ENCODE measurements at regions not wholly inside any gene's neighbourhood (a gene's known extent, or its start where the extent isn't known, plus 50 kb on each side); places are given as distances from the start of the nearest gene placed in this dataset.

DNA sequence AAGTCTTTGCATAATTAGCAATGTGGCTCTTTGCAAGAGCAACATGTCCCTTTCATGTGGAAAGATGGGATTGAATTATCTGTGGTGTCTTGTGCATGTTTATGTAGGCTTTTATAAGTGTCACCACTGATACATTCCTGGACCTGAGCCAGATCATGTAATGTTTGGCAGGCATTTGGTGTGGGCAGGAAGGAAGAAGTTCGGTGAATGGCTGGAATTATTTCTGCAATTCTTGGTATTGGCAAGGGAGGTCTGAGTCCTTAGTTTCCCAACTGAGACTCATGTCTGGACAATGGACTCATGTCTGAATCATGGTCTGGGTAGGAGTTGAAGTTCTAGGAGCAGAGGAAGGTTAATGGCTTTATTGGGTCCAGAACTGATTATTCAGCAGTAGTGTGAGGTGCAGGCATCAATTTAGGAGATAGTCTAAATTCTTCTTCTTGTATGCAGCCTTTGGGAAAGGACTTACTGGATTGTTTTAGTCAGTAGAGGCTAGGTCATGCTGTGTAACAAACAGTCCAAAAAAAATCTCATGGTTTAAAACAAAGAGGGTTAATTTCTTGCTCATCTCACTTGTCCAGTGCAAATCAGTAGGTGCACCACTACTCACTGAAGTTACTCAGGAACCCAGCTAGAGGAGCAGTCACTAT lies 186.5 kb upstream of the LHX5 start:
- DNase-seq (ENCODE audit: low spot score): no peak

DNA sequence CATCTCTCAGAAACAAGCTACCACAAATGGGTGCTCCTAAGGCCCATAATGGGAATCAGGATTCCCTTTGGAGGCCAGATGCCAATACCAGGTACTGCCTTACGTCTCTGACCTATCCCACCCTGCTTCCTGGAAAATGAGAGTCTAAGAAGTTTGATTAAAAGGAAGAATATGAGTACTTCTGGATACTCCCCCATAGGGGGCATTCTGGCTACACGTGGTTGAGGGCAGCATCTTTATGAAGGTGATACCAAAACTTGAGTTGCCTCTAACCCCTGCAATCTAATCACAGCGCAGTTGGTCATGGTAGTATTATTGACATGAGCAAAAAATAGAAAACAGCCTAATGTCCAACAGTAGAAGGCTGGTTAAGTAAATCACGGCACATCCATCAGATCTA lies 184.2 kb upstream of the LHX5 start:
- no peak for DNase-seq (ENCODE audit: low spot score)

DNA sequence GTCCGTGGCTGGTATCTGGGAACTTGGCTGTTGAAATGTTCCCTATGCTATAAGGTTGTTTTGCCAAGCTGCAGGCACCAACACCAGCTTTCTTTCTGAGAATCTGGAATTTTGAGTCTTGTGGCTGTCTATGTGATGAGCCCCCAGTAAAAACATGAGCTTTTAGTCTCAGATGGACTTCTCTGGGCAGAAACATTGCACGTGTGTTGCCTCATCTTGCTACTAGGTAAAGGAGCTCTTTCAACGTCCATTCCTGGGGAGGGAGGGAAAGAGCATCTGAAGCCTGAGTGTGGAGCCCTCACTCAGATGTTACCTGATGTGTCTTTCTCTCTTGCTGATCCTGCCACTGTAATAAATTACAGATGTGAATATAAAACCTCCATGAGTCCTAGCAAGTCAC lies 183.8 kb upstream of the LHX5 start:
- DNase-seq (ENCODE audit: low spot score): no peak

DNA sequence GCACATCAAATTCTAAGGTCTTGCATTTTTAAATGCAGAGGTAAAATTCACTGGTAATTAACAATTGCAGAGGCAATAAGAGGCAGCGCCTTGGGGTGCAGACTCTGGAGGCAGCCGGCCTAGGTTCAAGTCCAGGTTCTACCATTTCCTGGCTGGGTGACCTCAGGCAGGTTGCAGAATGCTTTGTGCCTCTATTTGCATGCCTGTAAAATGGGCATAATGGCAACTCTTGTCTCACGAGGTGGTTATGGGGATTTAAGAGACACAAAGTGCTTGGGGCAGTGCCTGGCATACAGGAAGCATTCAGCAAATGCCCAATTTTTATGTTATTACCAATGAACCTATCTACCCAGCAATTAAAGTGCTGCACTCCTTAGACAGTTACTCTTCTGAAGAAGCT lies 180.0 kb upstream of the LHX5 start:
- DNase-seq (ENCODE audit: low spot score): no peak

DNA sequence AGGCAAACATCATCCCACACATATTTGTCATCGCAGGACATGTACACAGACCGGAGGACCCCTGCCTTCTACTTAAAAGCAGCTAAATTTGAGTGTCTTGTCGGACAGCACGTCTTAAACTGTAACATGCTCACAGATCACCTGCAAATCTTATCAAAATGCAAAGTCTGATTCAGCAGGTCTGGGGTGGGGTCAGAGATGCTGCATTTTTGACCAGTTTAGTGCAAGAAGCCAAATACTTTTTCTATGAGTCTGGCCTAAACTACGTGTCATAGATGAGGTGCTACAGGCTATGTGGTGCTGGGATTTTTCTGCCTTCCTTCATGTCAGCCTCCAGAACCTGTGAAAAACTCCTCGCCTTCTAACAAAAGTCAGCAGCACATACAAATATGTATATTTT lies 178.8 kb upstream of the LHX5 start:
- no peak for DNase-seq (ENCODE audit: low spot score)

DNA sequence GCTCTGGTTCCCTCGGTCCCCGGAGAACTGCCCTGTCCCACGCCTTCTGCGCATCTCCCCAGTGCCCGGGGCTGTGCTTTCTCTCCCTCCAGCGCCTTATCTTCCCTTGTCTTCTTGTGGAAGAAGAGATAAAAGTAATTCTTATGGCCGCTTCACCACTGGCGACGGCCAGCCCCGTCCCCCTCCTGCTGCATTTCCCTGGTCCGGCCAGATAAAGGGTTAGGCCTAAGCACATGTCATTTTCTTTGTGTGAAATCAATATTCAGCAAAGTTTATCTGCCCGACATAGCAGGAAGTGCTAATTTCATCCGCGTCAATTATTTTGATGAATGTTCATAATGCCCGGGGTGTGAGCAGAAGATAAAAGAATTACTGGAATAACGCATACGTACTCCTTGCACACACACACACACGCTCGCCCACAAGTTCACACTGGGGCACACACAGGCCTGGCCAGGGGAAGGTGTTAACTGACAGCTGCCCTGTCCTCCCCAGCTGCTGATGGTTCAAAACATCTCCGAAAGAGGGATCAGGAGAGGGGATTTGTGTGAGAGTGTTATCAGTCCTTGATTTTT lies 177.7 kb upstream of the LHX5 start:
- peak; percentile 5 for DNase-seq (ENCODE audit: low spot score)

DNA sequence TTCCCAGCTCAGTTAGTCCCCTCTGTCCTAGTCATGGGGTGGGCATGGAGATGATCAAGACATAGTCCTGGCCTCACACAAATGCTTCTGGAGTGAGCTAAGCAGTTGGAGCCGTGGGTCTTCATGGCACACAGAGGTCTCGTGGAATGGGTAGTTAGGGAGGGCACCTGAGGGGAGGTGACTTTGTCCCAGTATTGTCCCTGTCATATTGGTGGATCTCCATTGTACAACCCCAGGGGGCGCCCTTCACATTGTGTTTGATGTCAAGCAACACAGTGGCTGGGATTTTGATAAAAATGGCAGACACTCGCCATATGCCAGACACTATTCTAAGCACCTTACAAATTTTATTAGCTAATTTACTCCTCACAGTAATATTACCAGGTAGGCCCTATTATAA lies 175.4 kb upstream of the LHX5 start:
- no peak for DNase-seq (ENCODE audit: low spot score)

DNA sequence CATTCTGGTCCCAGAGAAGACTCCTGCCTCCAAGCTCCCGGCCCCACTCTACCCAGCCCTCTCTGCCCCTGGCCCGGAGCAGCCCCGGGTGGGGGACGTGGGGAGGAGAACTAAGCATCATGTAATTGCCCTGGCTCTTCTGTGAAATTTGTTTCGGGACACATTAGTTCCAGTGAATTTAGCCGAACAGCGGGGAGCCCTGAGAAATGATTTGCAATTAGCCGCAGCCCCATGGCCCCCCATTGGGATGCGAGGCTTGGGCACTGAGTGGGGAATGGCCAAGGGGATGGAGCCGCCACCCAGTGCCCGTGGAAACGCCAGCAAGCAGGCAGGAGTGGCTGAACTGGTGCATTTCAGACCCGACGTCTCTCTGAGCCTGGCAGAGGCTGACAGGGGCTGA lies 173.9 kb upstream of the LHX5 start:
- DNase-seq (ENCODE audit: low spot score): no peak

DNA sequence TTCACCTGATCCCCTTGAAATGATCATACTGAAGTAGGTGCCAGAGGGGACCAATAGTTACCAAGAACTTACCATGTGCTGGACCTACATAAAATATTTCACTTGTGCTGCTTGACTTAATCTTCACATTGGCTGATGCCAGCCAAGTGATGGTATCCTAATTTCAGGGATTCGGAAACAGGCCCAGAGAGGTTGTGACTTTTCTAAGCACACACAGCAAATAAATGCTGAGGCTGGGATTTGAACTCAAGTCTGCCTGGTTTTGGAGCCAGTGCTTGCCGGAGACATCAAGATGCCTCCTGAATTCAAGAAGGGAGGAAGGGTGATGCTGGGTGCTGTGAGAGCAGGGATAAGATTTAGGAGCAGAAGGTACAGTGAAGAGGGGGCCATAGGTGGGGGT lies 173.5 kb upstream of the LHX5 start:
- DNase-seq (ENCODE audit: low spot score): no peak

DNA sequence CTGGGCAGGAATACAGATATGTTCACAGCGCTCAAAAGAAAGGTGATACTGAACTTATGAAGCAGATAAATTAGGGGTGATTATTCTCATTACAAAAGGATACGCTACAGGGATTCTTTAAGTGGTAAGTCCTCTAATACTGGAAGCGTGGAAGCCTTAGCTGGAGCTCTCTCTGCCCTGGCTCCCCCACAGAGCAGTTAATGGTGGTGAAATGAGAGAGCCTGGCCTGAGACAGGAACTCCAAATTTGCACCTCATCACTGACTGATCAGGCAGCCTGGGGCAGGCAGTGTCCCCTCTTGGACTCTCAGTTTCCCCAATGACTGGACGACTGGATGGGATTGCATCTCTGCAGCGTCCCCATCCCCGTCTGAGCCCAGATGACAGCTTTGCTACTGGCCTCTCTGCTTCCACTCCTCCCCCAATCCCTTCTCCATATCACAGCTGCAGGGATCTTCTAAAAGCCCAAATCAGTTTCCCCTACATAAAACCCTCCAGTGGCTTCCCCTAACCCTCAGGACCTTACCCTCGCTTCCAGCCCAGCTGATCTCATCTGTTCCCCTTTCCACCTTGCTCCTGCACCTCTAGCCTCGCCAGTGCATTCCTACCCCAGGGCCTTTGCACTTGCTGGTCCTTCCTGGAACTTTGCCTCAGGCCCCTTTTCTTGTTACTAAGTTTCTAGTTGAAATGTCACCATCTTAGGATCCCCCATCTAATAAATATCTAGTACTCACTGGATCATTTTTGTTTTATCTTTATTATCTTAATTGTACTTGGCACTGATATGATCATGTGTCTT lies 171.7 kb upstream of the LHX5 start:
- no peak for DNase-seq (ENCODE audit: low spot score)

DNA sequence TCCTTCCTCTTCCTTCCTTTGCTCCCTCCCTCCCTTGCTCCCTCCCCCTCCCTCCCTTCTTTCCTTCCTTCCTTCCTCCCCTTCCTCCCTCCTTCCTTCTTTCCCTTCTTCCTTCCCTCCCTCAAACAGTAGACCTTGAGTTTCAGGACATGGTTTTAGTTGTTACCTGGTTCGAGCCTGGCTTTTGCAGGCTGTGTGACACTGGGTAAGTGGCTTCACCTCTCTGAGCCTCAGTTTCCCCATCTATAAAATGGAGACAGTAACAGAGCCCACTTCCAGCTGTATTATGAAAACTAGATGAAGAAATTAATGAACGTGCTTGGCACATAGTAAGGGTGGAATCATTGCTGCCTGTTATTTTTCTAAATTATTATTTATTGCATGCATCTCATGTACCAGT lies 171.0 kb upstream of the LHX5 start:
- DNase-seq (ENCODE audit: low spot score): no peak

DNA sequence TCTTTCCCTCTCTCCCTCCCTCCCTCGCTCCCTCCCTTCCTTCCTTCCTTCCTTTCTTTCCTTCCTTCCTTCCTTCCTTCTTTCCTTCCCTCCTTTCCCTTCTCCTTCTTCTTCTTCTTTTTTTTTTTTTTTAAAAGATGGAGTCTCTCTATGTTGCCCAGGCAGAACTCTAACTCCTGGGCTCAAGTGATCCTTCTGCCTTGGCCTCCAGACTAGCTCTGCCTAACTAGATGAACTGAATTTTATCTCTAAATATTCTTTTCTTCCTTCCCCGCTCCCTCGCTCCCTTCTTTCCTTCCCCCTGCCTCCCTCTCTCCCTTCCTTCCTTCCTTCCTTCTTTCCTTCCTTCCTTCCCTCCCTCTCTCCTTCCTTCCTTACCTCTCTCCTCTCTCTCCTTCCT lies 170.5 kb upstream of the LHX5 start:
- no peak for DNase-seq (ENCODE audit: low spot score)

DNA sequence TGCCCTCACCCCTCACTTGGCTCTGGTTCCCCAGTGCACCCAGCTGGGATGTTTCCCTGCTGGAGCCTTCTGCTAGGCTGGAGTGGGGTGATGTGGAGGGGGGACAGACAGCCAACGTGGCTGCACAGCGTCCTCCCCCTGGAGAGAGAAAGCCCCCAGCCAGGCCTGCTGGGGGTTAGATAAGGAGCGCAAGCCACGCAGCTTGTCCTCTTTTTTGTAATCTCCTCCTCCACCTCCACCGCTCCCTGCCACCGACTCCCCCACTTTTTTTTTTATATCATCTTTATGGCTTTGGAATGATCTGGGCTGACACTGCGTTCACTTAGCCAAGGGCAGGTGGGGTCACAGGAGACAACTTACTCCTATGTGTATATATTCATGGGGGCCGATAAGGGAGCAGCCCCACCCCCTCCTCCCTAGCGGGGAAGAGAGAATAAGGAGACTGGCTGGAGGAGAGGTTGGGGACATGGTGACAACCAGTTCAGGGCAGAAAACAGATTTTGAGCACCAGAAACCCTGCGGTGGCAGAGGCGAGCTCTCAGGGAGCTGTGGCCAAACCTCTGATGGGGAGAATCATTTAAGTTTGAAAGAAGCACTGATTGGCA lies 169.9 kb upstream of the LHX5 start:
- DNase-seq (ENCODE audit: low spot score): no peak

DNA sequence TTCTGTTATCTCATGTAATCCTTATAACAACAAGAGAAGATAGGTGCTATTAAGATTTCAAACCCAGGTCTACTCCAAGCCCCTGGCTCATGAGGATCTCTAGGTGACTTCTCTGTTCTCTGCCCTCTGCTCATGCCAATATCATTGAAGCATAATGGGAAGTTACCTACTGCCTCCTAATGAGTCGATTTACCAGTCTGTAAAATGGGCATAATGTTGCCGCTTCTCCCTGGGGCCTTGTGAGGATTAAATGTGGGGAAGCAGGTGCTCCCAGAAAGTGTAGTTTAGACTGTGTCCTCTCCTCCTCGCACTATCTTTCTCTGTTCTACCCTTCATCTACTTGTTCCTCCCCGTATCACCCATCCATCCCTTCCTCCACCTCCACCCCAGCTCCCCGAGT lies 169.2 kb upstream of the LHX5 start:
- DNase-seq (ENCODE audit: low spot score): no peak

DNA sequence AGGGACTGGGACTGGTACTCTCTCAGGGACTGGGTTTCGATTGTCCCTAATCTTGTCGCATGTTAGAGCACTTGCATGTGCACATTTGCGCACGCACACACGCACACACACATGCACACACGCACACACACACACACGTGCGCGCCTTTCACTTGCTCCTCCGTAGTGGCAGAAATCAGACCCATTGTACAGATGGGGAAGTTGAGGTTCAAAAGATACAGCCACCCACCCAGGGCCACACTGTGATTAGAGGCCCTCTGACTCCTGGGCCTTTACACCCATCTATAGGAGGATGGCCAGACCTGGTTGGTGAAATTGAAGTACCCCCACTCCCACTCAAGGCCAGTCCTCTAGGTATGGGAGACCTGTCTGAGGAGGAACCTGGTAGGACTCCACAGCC lies 167.8 kb upstream of the LHX5 start:
- no peak for DNase-seq (ENCODE audit: low spot score)

DNA sequence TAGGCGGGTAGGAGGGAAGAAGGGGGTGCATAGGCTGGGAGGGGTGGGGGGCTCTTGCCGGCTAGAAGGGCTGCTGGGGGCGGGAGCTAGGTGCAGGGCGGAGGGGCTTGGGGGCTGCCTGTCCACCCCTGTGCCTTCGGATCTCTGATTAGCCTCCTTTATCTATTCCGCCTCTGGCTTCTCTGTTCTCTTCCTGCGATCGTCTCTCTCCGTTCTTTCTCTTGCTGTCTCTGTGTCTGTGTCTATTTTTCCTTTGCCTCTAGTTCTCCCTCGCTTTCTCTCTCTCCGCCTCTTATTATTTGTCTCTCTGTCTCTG lies 166.7 kb upstream of the LHX5 start:
- no peak for DNase-seq (ENCODE audit: low spot score)

DNA sequence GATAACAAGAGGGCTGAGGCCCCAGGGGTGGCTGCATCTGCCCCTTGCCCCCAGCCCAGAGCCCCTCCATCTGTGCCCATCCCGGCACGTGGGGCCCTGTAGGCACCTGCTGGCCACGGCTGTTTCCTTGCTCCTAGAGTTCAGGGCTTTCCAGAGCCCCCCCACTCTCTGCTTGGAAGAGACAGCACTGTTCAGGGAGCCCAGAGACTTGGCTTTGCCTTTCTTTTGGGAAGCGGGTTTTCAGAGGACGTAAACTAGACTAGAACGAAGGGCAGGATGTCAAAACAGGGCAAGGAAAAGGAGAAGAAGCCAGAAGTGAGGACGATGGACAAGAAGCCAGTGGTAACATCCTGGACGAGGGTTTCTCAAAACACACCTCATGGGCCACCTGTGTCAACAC lies 163.3 kb upstream of the LHX5 start:
- no peak for DNase-seq (ENCODE audit: low spot score)

DNA sequence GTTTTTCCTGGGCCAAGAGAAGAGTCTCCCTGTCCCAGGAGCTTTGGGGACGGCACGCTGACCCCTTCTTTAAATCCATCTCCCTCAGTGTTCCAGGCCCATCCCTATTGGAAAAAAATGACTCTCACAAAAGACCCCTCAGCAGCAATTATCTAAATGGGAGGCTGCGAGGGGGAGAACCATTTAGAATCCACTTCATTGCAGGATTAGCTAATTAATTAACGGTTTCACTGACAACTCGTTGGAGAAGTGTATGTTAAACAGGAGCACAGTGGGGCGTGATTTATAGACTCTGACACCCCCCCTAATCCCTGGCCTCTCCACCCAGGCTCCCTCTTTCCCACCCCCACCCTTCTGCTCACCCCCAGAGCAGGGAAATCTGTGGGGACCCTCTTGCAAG lies 162.8 kb upstream of the LHX5 start:
- no peak for DNase-seq (ENCODE audit: low spot score)

DNA sequence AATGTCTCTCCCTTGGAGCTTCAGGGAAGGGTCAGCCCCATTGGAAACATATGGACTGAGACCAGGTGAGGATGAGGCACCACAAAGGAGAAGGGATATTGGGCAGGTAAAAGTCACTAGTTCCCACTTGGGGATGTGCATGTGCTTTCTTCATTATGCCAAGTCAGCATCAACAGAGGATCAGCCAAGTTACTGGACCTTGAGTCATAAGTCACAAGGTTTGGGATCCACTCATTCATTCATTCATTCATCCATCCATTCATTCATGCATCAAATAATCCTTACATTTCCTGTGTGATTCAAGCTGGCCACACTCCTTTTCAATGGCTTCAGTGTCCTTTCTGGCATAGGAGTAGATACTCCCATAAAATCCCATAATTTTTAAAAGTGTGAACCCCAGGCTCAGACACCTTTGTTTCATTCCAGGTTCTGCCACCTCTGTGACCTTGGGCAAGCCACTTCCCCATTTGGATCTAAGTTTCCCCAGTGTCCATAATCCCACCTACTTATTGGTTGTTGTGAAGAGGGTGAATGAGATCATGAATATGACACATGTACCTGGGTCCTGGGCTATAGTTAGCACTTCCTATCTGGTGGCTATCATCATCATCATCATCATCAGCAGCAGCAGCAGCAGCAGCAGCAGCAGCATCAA lies 162.1 kb upstream of the LHX5 start:
- DNase-seq (ENCODE audit: low spot score): no peak

DNA sequence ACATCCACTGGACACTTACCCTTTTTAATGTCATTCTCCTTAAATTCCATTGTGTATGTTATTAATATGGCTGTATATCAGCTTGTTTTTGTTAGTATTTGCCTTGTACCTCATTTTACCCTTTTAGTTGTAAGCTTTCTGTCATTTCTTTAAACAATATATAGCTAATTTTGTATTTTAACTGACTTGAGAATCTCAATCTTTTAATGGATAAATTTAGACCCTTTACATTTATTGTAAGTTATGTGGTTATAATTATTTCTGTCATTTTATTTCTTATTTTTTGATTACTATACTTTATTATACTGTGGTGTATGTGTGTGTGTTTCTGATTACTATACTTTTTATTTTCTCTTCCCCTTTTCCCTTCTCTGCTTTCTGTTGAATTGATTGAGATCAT lies 159.0 kb upstream of the LHX5 start:
- no peak for DNase-seq (ENCODE audit: low spot score)

DNA sequence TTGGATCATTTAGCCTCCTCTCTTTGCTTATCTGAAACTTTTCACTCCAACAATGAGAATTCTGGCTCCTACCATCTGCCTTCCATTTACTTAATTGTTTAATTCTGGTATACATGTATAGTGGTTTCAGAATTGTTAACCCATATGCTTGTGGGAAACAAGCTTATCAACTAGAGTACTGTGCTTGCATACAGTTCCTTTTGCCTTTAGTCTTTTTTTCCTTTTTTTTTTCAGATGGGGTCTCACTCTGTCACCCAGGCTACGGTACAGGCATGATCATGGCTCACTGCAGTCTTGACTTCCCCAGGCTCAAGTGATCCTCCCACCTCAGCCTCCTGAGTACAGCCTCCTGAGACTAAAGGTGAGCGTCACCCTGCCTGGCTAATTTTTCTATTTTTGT lies 153.8 kb upstream of the LHX5 start:
- DNase-seq (ENCODE audit: low spot score): no peak

DNA sequence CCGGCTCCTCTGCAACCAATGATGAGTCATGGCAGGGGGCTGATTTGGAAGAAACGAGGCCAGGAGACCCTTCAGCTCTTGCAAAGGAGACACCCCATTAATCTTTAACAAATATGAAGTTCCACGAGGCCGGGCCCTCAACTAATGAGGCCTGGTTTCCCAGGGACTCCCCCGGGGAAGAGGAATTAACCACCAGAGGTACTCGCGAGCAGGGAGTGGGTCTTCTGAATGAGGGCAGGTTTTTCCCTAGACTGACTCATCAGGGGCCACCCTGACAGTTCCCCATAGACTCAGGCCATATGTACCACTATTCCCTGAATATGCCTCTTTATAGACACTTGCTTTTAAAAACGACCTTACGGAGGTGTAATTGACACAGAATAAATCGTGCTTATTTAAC lies 150.7 kb upstream of the LHX5 start:
- no peak for DNase-seq (ENCODE audit: low spot score)

DNA sequence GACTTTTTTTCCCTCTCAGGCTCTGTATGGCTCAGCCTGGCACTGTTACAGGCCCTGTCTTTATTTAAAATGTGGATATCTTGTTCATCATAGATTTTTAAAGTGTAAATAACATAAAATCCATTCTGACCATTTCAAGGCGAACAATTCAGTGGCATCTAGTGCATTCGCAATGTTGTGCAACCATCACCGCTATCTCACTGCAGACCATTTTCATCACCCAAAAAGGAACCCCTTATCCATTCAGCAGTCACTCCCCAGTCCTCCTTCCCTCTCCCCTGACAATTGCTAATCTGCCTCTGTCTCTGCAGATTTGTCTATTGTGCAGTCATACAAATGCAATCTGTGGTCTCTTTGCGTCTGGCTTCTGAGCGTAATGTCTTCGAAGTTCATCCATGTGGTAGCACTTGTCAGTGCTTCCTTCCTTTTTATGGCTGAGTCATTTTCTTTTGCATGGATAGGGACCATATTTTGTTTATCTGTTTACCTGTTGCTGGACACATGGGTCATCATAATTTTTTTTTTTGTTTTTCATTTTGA lies 148.8 kb upstream of the LHX5 start:
- no peak for DNase-seq (ENCODE audit: low spot score)
